Panc1 (cell line): ENCODE measurements at regions not wholly inside any gene's neighbourhood (a gene's known extent, or its start where the extent isn't known, plus 50 kb on each side); places are given as distances from the start of the nearest gene placed in this dataset.

Source experiments
- ATAC-seq: fragments of 200-7000 bp; cut with Tn5 transposase; 2 replicates; pipeline ENCODE4 v1.9.1; 2020; ENCODE audit warnings: mild to moderate bottlenecking, moderate library complexity
- BruUV-seq: library from RNA; stranded (reverse); fragments of 400-500 nt; replicated peaks from 2 replicates; lab custom pipeline; 2021; lab: Mats Ljungman, UMichigan
- CTCF ChIA-PET: fragments of 300-600 bp; sonication (Branson Sonifier 250); formaldehyde crosslinking; loops from one replicate; lab custom pipeline; 2022; ENCODE audit warnings: antibody characterized with exemption; lab: Charles Lee
- POLR2A ChIA-PET: fragments of 300-600 bp; sonication (Branson Sonifier 250); formaldehyde crosslinking; loops from one replicate; lab custom pipeline; 2022; ENCODE audit warnings: antibody characterized with exemption; lab: Charles Lee
- DNase-seq: peaks from one replicate; pipeline ENCODE4 v3.0.0-alpha.2; 2010; ENCODE audit warnings: low read depth, low spot score
- H3K27ac ChIP-seq: 2 replicates; pipeline ENCODE4 v1.5.1; 2011; ENCODE audit warnings: mild to moderate bottlenecking, low read length, inconsistent platforms
- H3K27me3 ChIP-seq: fragments of 200-500 bp; sonication (Bioruptor generic); 2 replicates; pipeline ENCODE4 v1.6.0; 2014; ENCODE audit warnings: low read length, inconsistent platforms; ENCODE audit not compliant: control insufficient read depth, insufficient read depth
- H3K36me3 ChIP-seq: fragments of 200-500 bp; sonication (Bioruptor generic); 2 replicates; pipeline ENCODE4 v1.5.1; 2014; ENCODE audit warnings: inconsistent platforms, mild to moderate bottlenecking, low read length, moderate library complexity; ENCODE audit not compliant: control insufficient read depth, insufficient read depth
- H3K4me1 ChIP-seq: 2 replicates; pipeline ENCODE4 v1.5.1; 2011; ENCODE audit warnings: inconsistent platforms, mild to moderate bottlenecking, low read length, moderate library complexity; ENCODE audit not compliant: control insufficient read depth, insufficient read depth
- H3K4me3 ChIP-seq, 2 experiments: 2 replicates each; pipeline ENCODE4 v1.5.1; 2011 to 2012; ENCODE audit warnings: low read depth in 2 of 2, low read length in 2 of 2, mild to moderate bottlenecking in 2 of 2, inconsistent platforms in 1 of 2, moderate library complexity in 1 of 2
- H3K9me3 ChIP-seq: fragments of 200-500 bp; sonication (Bioruptor generic); 2 replicates; pipeline ENCODE4 v1.5.1; 2014; ENCODE audit warnings: low read depth, mild to moderate bottlenecking, inconsistent platforms, low read length, moderate library complexity; ENCODE audit not compliant: control insufficient read depth, insufficient read depth
- POLR2AphosphoS5 ChIP-seq: IDR thresholded peaks from 2 replicates; pipeline ENCODE4 v1.6.1; 2012; ENCODE audit warnings: mild to moderate bottlenecking, low read depth, low read length, moderate library complexity
- SIN3A ChIP-seq: IDR thresholded peaks from 2 replicates; pipeline ENCODE4 v1.6.1; 2012; ENCODE audit warnings: low read depth, mild to moderate bottlenecking, low read length, moderate library complexity, borderline replicate concordance; ENCODE audit not compliant: insufficient read depth
- TCF7L2 ChIP-seq: IDR thresholded peaks from 2 replicates; pipeline ENCODE4 v1.6.1; 2011; ENCODE audit warnings: mild to moderate bottlenecking, low read depth, low read length, inconsistent platforms
- in situ Hi-C: cut with HindIII; loops from 2 replicates; pipeline ENCODE4 v1.10.0; 2016; ENCODE audit warnings: low sequenced_read_pairs, low pct_unique_long_range_greater_than_20kb
- intact Hi-C: fragments of 100-400 bp; cut with micrococcal nuclease; formaldehyde crosslinking; loops from one replicate; pipeline ENCODE4 v1.10.0; 2022; ENCODE audit not compliant: unreplicated experiment
- TF ChIP-seq, protein P1 (sequence below), 2 experiments: IDR thresholded peaks; 2 replicates each; pipeline ENCODE4 v1.6.1; 2011 to 2012; ENCODE audit warnings: low read depth in 2 of 2, control low read depth in 1 of 2, low read length in 1 of 2, mild to moderate bottlenecking in 1 of 2, moderate library complexity in 1 of 2; ENCODE audit not compliant: insufficient read depth in 1 of 2
- TF ChIP-seq, protein P2 (sequence below): fragments of 450-650 bp; IDR thresholded peaks from 2 replicates; pipeline ENCODE4 v1.5.1; 2017; ENCODE audit warnings: mild to moderate bottlenecking

DNA sequence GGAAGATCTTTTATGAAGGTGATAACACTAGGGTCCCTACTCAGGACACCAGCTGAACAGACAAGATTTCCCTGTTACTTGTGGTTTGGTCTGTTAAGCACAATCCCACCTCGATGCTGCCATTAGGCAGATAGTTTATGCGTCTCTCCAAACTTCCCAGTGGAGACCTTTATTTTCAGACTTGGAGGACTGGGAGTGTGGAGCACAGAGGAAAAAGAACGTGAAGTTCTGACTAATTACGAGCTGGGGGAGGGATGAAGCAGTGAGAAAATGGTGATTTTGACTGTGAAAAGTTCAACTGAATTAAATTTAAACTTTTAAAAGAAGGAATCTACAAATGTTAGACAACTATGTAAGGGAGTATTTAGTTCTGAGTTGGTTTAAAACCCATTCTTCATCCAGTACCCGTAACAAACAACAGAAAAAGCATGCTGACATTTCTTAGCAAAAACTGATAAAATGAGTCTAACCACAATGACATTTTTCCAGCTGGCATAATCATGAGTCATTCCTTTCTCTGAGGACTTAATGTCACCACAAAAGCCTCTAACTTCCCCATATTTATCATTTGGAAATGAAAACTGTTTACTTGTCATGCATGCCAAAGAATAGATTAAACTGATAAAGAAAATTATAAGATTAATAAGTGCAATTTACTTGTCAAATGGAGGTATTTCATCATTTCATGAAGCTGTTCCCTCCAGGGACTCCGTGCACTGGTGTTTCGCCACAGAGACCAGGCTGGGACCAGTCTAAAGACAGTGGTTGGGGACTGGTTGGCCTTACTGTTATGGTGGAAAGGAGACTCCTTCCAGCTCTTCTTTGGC, 113.3 kb upstream of the SSTR4 start:
- CTCF ChIA-PET = no interaction called here

DNA sequence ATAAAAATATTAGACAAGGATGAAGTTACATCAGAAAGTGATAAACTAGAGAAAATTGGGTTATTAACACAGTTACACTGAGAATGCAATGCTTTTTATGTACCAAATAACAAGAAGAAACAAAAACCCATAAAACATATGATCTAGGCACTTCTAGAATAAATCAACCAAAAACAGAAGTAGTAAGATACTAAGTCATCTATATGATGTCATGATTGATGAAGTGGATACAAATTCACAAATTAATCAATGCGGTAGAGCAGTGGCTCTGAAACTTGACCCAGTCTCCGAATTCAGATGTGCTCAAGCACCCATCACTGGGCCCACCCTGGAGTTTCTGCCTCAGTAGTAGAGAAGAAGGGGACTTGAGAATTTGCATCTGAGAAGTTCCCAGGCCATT, 112.1 kb upstream of the SSTR4 start:
- no peak for DNase-seq
- POLR2A ChIA-PET = interaction anchor here (0.6 kb wide), 1 partner anchor 170 kb away, joined by 3 read pairs; no protein-coding TSS in a partner anchor
- in situ Hi-C loops = no loop called here
- BruUV-seq = no TSS peak
- no peak overlapping the region for H3K27ac ChIP-seq
- H3K27me3 ChIP-seq = peaks cover 3% of the 10 kb centered on the region; the same call in 1 of the 2 replicates
- H3K4me3 ChIP-seq = no peak overlapping the region
- H3K9me3 ChIP-seq = no peaks in the 10 kb centered on the region
- intact Hi-C loops = no loop called here
- no peaks in the 10 kb centered on the region for H3K4me1 ChIP-seq
- ATAC-seq = no peak
- TF ChIP-seq, protein P1, sequence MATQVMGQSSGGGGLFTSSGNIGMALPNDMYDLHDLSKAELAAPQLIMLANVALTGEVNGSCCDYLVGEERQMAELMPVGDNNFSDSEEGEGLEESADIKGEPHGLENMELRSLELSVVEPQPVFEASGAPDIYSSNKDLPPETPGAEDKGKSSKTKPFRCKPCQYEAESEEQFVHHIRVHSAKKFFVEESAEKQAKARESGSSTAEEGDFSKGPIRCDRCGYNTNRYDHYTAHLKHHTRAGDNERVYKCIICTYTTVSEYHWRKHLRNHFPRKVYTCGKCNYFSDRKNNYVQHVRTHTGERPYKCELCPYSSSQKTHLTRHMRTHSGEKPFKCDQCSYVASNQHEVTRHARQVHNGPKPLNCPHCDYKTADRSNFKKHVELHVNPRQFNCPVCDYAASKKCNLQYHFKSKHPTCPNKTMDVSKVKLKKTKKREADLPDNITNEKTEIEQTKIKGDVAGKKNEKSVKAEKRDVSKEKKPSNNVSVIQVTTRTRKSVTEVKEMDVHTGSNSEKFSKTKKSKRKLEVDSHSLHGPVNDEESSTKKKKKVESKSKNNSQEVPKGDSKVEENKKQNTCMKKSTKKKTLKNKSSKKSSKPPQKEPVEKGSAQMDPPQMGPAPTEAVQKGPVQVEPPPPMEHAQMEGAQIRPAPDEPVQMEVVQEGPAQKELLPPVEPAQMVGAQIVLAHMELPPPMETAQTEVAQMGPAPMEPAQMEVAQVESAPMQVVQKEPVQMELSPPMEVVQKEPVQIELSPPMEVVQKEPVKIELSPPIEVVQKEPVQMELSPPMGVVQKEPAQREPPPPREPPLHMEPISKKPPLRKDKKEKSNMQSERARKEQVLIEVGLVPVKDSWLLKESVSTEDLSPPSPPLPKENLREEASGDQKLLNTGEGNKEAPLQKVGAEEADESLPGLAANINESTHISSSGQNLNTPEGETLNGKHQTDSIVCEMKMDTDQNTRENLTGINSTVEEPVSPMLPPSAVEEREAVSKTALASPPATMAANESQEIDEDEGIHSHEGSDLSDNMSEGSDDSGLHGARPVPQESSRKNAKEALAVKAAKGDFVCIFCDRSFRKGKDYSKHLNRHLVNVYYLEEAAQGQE (IDR thresholded peaks at IDR 0.05; ENCODE audit: insufficient read depth in 1 of 2, low read depth in 2 of 2, low read length in 1 of 2) = no peak
- TF ChIP-seq POLR2AphosphoS5 (no peak), TCF7L2 (no peak), SIN3A (no peak)
- TF ChIP-seq, protein P2, sequence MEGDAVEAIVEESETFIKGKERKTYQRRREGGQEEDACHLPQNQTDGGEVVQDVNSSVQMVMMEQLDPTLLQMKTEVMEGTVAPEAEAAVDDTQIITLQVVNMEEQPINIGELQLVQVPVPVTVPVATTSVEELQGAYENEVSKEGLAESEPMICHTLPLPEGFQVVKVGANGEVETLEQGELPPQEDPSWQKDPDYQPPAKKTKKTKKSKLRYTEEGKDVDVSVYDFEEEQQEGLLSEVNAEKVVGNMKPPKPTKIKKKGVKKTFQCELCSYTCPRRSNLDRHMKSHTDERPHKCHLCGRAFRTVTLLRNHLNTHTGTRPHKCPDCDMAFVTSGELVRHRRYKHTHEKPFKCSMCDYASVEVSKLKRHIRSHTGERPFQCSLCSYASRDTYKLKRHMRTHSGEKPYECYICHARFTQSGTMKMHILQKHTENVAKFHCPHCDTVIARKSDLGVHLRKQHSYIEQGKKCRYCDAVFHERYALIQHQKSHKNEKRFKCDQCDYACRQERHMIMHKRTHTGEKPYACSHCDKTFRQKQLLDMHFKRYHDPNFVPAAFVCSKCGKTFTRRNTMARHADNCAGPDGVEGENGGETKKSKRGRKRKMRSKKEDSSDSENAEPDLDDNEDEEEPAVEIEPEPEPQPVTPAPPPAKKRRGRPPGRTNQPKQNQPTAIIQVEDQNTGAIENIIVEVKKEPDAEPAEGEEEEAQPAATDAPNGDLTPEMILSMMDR = no peak
- H3K36me3 ChIP-seq = no peaks in the 10 kb centered on the region; the same call in 1 of the 2 replicates
- CTCF ChIA-PET = no interaction called here

More for the DNA sequence above, 113.3 kb upstream of the SSTR4 start:
- Histone ChIP-seq H3K27ac (no peak overlapping the region), H3K36me3 (no peaks in the 10 kb centered on the region; the same call in 1 of the 2 replicates), H3K4me1 (no peaks in the 10 kb centered on the region), H3K27me3 (peaks cover 3% of the 10 kb centered on the region; the same call in 1 of the 2 replicates), H3K4me3 (no peak overlapping the region), H3K9me3 (no peaks in the 10 kb centered on the region)
- BruUV-seq = no TSS peak
- POLR2A ChIA-PET = interaction anchor here (0.5 kb wide), 1 partner anchor 1445 kb away, joined by 7 read pairs; no protein-coding TSS in a partner anchor
- in situ Hi-C loops = no loop called here
- intact Hi-C loops = no loop called here
- DNase-seq (no peak), ATAC-seq (no peak)
- TF ChIP-seq TCF7L2 (no peak), POLR2AphosphoS5 (no peak), SIN3A (no peak)
- TF ChIP-seq, protein P1 (IDR thresholded peaks at IDR 0.05; ENCODE audit: insufficient read depth in 1 of 2, low read depth in 2 of 2, low read length in 1 of 2) = no peak
- TF ChIP-seq, protein P2 = no peak
